ENCODE measurements at regions not wholly inside any gene's neighbourhood (a gene's known extent, or its start where the extent isn't known, plus 50 kb on each side); places are given as distances from the start of the nearest gene placed in this dataset.
"Not testable (repeated sequence)": the region's sequence is repeated elsewhere in the genome, so short reads cannot be mapped to it uniquely, and the experiment has no call there.

- DNase-seq = no peak
Observed at GRCh38 chr18:1149709-1150108, 245.0 kb downstream of the ADCYAP1 start.

DNA sequence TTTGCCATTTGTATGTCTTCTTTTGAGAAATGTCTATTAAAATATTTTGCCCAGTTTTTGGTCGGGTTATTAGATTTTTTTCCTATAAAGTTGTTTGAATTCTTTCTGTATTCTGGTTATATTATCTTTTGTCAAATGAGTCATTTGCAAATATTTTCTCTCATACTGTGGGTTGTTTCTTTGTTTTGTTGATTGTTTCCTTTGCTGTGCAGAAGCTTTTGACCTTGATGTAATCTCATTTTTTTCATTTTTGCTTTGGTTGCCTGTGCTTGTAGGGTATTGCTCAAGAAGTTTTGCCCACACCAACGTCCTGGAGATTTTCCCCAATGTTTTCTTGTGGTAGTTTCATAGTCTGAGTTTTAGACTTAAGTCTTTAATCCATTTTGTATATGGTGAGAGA lies 245.7 kb downstream of the ADCYAP1 start:
- DNase-seq = no peak

GRCh38 chr18:1152958-1153357 lies 248.3 kb downstream of the ADCYAP1 start:
- DNase-seq = not testable (repeated sequence)

GRCh38 chr18:1173593-1173992 lies 268.9 kb downstream of the ADCYAP1 start:
- no peak for DNase-seq

DNA sequence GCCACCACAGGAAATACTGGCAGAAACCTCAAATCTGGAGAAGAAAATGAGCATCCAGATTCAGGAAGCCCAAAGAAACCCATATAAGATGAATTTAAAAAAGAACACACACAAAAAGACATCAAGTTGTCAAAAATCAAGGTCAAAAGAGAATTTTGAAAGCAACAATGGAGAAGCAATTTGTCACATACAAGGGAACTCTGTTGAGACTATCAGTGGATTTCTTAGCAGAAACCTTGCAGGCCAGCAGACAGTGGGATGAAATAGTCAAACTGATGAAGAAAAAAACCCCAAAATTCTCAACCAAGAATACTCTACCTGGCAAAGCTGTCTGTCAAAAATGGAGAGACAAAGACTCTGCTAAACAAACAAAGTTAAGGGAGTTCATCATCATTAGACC lies 272.6 kb downstream of the ADCYAP1 start:
- DNase-seq = no peak

DNA sequence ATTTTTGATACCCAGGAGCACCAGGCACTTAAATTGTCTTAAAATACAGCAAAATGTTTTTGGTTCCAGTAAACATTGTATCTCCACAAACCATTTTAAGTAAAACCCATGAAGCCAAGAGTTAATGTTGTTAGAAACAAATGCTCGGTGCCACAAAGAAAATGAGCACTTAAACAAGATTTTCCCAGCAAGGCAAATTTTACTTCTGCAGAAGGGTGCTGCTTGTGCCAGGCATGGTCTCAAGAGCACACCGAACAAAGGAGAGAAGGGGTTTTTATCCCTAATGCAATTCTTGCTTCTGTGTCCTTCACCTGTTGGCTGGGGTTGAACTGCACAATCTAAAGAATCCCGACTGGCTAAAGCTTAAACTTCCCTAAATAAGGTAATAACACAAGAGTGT lies 286.7 kb downstream of the ADCYAP1 start:
- DNase-seq = no peak

DNA sequence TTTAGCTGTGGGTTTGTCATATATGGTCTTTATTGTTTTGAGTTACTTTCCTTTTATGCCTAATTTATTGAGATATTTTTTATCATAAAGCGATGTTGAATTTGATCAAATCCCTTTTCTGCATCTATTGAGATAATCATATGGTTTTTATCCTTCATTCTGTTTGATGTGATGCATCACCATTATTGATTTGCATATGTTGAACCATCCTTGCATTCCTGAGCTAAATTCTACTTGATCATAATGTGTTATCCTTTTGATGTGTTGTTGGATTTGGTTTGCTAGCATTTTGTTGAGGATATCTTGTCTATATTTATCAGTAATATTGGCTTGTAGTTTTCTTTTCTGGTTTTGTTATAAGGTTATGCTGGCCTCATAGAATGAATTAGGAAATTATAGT lies 308.5 kb downstream of the ADCYAP1 start:
- no peak for DNase-seq

GRCh38 chr18:1222880-1223279 lies 318.2 kb downstream of the ADCYAP1 start:
- DNase-seq = no peak

DNA sequence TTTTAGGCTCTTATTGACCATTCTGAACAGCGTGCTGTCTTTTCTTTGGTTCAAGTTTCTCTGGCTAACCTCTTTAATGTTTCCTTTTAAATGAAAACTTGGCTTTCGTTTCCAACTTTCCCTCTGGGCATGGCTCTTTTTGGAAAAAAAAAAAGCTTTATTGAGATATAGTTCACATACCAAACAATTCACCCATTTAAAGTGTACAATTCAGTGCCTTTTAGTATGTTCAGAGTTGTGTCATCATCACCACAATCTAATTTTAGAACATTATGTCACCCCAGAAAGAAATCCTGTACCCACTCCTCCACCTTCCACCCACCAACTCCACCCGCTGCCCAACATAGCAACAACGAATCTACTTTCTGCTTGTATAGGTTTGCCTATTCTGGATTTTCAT lies 322.4 kb downstream of the ADCYAP1 start:
- no peak for DNase-seq

DNA sequence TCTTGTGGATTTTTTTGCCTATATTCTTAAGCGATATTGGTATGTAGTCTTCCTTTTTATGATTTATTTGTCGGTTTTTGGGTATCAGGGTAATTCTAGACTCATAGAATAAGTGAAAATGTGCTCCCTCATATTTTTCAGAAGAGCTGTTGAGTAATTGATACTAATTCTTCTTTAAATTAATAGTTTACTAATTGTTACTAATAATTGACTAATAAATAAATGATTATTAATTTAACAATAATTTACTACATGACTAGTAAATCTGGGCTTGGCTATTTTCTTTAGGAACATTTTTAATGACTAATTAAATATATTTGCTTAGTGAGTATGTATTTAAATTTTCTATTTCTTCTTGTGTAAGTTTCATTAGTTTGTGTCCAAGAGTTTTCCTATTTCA lies 325.0 kb downstream of the ADCYAP1 start:
- DNase-seq = no peak

- DNase-seq = no peak
Observed at GRCh38 chr18:1232867-1233266, 328.2 kb downstream of the ADCYAP1 start.

GRCh38 chr18:1240701-1241100 lies 336.0 kb downstream of the ADCYAP1 start:
- no peak for DNase-seq

GRCh38 chr18:1244397-1245122 lies 339.9 kb downstream of the ADCYAP1 start:
- DNase-seq = no peak

DNA sequence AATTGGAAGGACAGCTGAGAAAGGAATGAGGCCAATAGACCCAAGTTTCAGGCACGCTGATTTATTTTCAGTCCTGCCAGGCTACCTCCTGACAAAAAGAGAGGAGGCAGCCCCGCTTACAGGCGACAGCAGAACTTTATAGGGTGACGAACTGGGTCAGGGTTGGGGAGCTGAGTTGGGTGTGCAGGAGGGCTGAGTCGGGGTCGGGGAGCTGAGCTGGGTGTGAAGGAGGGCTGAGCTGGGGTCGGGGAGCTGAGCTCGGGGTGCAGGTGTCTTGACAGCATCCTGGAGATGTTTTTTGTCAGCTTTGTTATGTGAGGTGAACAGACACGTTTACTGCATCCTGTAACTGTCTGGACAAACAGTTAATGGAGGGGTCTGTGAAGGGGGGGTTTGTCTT lies 342.2 kb downstream of the ADCYAP1 start:
- DNase-seq = no peak

DNA sequence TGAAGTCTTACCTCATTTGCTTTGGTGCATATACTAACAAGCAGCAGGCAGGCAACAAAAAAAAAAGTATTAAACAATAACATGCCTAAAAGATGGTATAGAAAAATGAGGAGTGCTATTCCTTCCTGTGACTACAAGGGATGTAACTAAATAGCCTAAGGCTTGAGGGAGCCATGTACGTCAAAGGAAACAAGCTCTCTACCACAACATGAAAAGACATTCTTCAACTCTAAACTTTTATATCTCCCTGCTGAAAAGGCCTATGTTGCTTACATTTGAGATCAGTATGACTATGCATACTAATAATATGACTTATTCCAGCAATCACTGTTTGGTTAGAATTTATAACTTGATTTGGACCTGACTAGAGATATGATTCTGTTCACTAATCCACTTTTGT lies 347.9 kb downstream of the ADCYAP1 start:
- no peak for DNase-seq

DNA sequence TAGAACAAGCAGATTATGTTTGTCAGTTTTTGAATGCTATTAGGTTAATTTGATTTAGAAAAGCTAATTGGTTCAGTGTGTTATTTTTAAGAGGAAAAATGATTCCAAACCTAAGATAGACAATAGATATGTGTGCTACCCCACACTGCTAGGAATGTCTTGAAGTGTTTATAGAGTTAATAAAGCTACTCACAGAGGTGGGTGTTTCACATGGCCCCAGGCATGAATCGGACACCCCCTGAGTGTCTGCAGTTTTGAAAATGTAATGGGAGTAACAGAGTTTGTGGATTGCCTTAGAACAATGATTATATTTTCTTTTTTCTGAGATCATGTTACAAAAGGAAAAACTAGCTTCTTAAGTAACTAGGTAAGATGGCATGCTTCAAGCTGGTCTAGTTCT lies 348.3 kb downstream of the ADCYAP1 start:
- no peak for DNase-seq

- no peak for DNase-seq
Observed at GRCh38 chr18:1253827-1254226, 349.2 kb downstream of the ADCYAP1 start.

DNA sequence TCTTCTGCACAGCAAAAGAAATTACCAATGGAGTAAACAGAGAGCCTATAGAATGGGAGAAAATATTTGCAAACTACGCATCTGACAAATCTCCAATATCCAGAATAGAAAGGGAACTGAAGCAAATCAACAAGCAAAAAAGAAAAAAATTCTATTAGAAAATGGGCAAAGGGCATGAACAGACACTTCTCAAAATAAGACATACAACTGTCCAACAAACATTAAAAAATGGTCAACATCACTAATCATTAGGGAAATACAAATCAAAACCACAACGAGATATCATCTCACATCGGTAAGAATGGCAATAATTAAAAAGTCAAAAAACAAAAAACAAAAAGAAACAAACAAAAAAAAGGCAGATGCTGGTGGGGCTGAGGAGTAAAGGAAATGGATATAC lies 356.4 kb downstream of the ADCYAP1 start:
- DNase-seq = no peak

GRCh38 chr18:1267021-1267420 lies 362.4 kb downstream of the ADCYAP1 start:
- DNase-seq = no peak

DNA sequence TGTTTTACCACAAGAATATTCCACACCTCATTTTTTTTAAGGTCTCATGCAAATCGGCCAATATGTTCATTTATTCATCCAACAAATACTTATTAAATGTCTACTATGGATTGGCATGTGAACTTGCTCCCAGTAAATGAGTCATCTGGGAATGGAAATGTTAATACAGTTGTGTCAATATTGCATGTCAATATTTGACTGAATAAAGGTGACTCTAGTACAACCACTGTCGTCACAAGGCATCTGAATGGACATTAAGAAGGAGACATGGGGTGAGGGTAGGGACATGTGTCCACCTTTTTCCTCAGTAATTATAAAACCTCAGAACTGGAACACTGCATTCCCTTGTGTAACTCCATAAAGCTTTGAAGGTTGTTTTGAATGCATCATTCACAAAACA lies 365.4 kb downstream of the ADCYAP1 start:
- no peak for DNase-seq

GRCh38 chr18:1273469-1273868 lies 368.8 kb downstream of the ADCYAP1 start:
- DNase-seq = no peak

DNA sequence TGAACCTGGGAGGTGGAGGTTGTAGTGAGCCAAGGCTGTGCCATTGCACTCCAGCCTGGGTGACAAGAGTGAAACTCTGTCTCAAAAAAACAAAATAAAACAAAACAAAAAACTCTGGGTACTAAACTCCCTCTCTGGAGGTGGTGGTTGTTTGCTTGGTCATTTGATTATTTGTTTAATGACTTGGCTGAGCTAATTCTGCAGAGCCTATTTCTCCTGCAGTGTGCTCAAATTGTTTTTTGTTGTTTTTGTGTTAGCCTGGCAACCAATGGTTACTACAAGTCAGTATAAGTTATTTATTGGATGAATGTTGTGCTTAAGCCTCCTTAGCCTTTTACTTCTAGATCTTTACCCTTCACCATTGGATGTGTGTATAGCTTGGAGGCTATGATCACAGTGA lies 387.5 kb downstream of the ADCYAP1 start:
- DNase-seq = no peak

GRCh38 chr18:1294229-1294628 lies 389.6 kb downstream of the ADCYAP1 start:
- no peak for DNase-seq

DNA sequence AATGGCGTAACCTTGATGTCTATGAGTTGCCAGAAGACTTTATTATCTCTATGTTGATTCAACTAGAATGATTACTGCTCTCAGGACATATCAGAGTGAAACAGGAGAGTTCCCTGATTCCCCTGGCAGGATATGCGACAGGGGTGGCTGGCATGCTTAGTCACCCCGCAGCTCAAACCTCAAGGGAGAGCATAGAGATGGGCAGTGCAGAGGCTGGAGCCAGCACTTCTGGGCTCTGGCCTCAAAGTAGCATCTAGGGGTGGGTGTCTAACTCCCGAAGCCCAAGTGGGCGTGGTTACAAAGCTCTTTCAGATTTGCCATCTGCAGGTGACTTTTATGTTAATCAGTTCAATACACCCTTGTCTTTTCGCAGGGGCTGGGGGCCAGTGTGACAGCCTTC lies 391.6 kb downstream of the ADCYAP1 start:
- DNase-seq = no peak

DNA sequence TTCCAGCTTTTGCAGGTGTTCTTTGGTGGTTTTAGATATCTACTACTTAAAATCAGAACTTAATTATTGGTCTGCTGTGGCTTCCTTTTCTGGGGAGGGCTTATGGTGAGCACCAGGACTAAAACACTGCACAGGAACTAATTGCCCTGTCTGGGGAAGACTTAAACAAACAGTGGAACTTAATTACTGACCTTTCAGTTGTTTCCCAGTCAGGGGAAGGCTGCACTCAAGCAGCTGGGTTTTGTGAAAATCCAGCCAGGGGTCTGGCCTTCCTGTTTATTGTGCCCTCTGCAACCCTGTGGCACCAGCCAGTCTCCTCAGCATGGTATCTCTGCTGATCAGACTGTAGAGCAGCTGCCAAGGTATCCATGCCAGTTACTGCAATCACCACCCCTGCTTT lies 398.2 kb downstream of the ADCYAP1 start:
- no peak for DNase-seq
